Right lung (tissue), 2 donors: ENCODE measurements at regions not wholly inside any gene's neighbourhood (a gene's known extent, or its start where the extent isn't known, plus 50 kb on each side); places are given as distances from the start of the nearest gene placed in this dataset.
"Not testable (repeated sequence)": the region's sequence is repeated elsewhere in the genome, so short reads cannot be mapped to it uniquely, and the experiment has no call there.

Experiments used
- DNase-seq, 2 donors: peaks; one replicate each; pipeline ENCODE4 v3.0.0-alpha.2; 2013

GRCh38 chr10:44743535-44743934, 167.6 kb upstream of the TMEM72 start:
- DNase-seq: no peak

GRCh38 chr10:44745920-44746319, 165.2 kb upstream of the TMEM72 start:
- DNase-seq: no peak

- no peak for DNase-seq
Measured at GRCh38 chr10:44747593-44748172, 163.5 kb upstream of the TMEM72 start.

GRCh38 chr10:44749151-44749550, 162.0 kb upstream of the TMEM72 start:
- DNase-seq: no peak

GRCh38 chr10:44752451-44753441, 158.4 kb upstream of the TMEM72 start:
- no peak for DNase-seq

- DNase-seq: not testable (repeated sequence)
Measured at GRCh38 chr10:44754355-44754754, 156.8 kb upstream of the TMEM72 start.

GRCh38 chr10:44755481-44755880, 155.7 kb upstream of the TMEM72 start:
- no peak for DNase-seq

- no peak for DNase-seq
Measured at GRCh38 chr10:44756216-44756615, 154.9 kb upstream of the TMEM72 start.

- DNase-seq: no peak
Measured at GRCh38 chr10:44757551-44758205, 153.5 kb upstream of the TMEM72 start.

GRCh38 chr10:44759122-44759521, 152.0 kb upstream of the TMEM72 start:
- no peak for DNase-seq

- DNase-seq: no peak
Measured at GRCh38 chr10:44760513-44760912, 150.6 kb upstream of the TMEM72 start.

- no peak for DNase-seq
Measured at GRCh38 chr10:44761076-44761475, 150.1 kb upstream of the TMEM72 start.

GRCh38 chr10:44763331-44763730, 147.8 kb upstream of the TMEM72 start:
- no peak for DNase-seq

- no peak for DNase-seq
Measured at GRCh38 chr10:44765299-44765698, 145.8 kb upstream of the TMEM72 start.

GRCh38 chr10:44766631-44767030, 144.5 kb upstream of the TMEM72 start:
- DNase-seq: no peak

GRCh38 chr10:44769450-44769849, 141.7 kb upstream of the TMEM72 start:
- DNase-seq: no peak

GRCh38 chr10:44771233-44771995, 139.7 kb upstream of the TMEM72 start:
- DNase-seq: no peak

- no peak for DNase-seq
Measured at GRCh38 chr10:44773565-44773964, 137.6 kb upstream of the TMEM72 start.

- DNase-seq: no peak
Measured at GRCh38 chr10:44774676-44775401, 136.3 kb upstream of the TMEM72 start.

- no peak for DNase-seq
Measured at GRCh38 chr10:44775402-44775741, 135.8 kb upstream of the TMEM72 start.

GRCh38 chr10:44776181-44776580, 135.0 kb upstream of the TMEM72 start:
- no peak for DNase-seq
